GM21717 (cell line): ENCODE measurements at regions not wholly inside any gene's neighbourhood (a gene's known extent, or its start where the extent isn't known, plus 50 kb on each side); places are given as distances from the start of the nearest gene placed in this dataset.
A peak's percentile ranks its signal among the peaks of the same experiment; 100 is the strongest.
"Not testable (repeated sequence)": the region's sequence is repeated elsewhere in the genome, so short reads cannot be mapped to it uniquely, and the experiment has no call there.

Experiments used
- ATAC-seq: cut with Tn5 transposase; IDR thresholded peaks from one replicate; pipeline ENCODE4 v1.9.1; 2021; ENCODE audit warnings: mild to moderate bottlenecking, moderate library complexity; ENCODE audit not compliant: unreplicated experiment

DNA sequence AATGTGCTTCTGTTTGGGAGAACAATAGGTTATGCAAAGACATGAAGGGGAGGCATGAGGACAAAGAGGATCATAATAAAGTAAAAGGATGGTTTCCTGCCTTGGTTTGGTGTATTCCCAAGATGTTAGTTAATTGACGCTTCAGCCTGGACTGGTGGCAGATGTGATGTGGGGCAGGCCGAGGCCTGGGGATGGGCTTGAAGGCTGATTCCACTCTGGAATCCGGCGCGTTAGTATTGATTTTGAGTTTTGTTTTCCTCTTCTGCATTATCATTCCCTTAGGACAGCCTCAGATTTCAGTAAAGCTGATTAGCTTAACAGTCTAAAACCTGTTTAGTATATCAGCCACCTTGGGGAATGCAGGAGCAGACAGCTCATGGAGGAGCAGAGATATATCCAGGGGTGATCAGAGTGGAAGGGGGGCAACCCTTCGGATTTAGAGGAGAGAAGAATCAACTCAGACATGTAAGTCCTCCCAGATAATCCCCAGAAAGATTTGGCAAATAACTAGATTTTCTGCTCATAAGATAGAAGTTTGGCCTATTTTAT, 159.8 kb upstream of the MTPN start:
- no peak for ATAC-seq

DNA sequence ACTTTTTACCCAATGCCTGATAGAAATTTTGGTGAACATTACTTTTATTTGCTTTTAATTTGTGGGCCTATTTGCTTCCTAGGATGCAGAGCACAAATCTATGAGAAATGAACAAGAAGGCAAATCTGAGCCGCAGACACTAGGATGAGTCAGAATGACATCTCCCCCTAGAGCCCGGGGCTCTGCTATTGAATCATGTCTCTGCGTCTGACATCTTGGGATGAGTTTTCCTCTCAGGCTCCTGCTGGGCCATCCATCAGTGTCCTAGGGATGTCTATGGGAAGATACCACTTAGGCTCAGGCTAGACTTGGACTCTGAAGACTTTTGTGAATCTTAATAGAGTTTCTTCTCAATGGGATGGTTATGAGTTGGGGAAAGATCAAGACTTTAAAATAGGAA, 157.3 kb upstream of the MTPN start:
- ATAC-seq: no peak

DNA sequence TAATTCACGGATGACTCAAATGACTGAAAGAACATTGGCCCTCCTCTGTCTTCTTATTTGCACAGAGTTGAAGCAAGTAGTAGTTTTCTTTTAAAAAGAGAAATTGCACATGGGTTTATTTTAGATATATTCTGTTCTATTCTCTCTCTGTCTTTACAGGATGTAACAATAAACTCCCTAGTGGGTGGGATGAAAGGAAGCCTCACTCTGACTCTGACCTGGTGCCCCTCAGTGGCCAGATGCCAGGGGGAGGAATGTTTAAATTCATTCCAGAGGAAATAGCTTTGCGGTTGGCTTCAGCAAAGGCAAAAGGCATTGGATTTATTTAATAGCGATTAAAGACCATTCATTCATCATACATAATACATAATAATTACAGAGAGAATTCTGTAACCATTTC, 156.4 kb upstream of the MTPN start:
- no peak for ATAC-seq

DNA sequence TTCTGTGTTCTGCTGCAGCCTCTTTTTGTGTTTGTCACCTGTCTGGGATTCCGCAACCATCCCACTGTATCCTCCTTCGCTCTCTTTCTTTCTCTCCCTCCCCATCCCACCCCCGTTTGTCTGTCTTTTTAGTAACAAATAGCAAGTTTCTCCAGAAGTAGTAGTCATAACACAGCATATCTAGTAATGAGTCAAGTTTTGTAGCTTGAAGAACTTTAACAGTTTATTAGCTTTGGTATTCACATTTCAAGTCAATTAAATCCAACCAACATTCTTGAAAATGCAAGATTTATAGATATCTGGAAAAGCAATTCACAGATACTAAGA, 154.1 kb upstream of the MTPN start:
- ATAC-seq: no peak

DNA sequence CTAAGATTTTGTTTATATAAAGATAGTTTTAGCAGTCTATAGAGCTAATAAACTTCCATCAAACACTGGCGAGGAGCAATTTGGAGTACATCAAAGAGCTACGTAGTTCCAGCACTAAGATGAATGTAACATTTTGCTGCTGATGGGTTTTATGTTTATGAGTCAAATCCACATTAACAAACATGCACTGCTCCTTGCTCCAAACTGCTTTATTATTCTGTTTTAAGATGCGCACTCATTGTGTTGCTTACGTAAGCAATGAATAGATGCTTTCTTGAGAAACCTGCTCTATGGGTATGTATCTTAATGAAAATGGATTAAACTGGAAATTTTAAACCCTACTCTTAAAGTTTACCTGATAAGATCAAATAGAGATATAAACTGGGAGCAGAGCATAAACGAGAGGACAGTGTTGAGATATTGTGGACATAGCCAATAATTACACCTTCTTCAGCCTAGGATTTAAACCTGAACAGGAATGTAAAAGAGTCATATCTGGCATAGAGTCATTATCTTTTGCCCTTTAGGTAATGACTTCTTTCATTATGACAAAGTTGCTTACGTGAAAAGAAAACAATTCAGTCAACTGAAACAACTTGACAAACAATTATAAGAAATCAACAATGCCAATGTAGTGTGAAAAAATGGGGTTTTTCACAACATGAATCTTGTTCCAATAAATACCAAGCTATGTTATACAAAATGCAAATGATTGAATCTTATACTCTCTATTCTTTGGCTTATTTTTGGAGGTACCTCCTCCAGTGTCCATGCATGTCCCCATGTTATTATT, 153.5 kb upstream of the MTPN start:
- no peak for ATAC-seq

DNA sequence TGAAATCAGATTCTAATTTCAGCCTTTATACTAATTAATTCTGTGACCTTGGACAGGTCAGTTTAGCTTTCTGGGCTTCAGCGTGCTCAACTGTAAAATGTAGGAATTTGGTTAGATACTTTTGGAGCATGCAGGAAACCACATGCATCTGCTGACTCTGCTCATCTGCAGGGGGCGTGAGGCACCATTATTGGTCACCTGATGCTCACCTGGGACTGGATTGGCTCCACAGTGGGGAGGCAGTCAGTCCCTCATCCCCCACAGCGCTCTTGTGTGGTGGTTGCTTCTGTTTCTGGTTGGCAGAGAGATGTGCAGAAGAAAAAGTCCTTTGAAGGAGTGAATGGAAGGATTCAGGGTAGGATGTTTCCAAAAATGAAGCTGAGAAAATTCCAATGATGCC, 150.9 kb upstream of the MTPN start:
- ATAC-seq: no peak

DNA sequence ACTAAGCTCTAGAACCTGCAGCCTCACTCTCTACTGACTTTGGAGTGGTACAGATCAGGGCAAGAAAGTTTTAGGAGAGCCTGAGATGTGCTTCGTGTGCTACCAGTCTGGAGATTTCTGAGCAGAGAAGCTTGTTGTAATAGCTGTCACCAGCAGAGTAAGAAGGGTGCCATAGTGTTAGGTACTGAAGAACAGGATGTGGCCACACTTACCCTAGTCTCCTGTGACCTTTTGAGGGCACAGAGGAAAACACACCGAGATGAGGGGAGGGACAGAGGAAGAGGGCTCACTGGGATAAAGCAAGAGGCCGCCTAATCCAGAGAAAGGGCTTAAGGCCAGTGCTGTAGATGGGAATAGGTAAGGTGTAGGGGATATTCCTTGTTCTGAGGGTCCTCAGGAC, 146.2 kb upstream of the MTPN start:
- ATAC-seq: no peak

DNA sequence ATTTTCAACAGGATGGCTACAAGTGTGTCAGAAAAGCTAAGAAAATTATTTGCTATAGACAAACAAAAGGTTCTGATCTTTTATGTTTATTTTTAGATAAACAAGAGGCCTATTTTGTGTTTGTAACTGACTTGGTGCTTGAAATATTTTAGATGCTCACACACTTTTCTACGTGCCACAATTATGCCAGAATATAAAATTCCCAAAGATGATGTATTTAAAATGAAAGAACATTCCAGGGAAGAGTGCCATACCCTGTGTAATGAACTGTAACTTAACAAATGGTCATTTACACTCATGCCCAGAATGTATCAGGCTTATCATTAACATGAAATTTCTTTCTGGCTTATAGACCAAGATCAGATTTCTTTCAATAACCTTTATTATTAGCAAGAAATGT, 144.9 kb upstream of the MTPN start:
- ATAC-seq: no peak

DNA sequence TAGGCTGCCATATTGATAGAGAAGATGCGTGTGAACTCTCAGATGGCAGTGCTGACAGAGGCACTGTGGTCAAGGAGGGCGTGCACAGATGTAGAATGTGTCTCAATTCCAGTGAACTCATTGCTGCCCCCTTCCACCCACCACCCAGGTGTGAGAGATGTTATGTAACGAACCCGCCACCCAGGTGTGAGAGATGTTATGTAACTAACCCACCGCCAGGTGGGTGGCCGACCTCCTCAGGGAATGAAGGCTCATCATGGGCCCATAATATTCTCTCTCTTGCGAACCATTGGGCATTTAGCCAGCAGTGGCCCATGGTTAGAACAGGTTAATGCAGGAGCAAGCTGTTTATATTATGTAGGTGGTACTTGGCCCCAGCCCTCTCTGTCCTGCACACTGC, 140.4 kb upstream of the MTPN start:
- ATAC-seq: no peak

DNA sequence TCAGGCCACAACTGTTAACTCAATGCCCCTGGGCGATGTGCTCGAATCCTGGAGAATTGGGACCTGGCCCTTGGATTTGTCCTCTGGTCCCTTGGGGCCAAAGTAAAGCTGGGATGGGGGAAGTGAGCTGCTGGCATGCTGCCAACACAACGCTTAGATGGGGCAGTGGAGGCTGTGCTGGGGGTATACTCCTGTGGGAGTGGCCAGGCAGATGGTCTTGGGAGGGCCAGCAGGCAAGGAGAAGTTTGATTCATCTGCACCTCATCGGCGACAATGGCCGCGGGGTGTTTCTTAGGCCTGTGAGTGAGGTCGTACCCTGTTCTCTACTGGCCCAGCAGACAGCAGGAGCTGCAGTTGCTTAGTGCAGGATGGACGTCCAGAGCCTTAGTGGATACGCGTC, 139.0 kb upstream of the MTPN start:
- ATAC-seq: no peak

DNA sequence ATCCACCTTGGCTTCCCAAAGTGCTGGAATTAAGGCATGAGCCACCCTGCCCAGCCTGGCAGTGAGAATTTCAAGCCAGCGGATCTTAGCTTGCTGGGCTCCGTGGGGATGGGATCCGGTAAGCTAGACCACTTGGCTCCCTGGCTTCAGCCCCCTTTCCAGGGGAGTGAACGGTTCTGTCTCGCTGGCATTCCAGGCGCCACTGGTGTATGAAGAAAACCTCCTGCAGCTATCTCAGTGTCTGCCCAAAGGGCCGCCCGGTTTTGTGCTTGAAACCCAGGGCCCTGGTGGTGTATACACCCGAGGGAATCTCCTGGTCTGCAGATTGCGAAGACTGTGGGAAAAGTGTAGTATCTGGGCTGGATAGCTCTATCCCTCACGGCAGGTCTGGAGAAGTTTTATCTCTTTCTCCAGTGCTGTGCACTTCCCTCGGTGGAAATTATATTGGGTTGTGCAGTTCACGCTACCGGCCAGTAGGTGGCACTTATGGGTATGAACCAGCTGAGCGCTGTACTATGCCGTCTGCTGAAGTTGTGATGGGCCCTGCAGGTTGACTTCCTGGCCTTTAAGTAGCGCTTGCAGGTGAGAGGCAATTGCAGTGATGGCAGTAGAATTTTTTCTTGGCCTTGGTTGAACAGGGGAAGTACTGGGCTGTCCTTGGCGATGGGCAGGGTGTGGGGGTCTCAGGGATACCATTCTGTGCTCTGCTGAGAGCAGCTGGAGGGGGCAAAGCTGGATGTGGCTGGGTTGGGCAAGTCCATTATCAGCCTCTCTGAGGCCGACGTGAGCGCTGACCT, 138.0 kb upstream of the MTPN start:
- ATAC-seq: peak; percentile 100

DNA sequence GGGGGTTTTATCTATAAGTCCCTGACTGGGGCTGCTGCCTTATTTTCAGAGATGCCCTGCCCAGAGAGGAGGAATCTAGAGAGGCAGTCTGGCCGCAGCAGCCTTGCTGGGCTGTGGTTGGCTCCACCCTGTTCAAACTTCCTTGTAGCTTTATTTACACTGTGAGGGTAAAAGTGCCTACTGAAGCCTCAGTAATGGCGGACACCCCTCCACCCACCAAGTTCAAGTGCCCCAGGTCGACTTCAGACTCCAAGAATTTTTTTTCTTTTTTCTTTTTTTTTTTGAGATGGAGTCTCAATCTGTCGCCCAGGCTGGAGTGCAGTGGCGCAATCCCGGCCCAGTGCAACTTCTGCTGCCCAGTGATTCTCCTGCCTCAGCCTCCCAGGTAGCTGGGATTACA, 137.3 kb upstream of the MTPN start:
- ATAC-seq: not testable (repeated sequence)

DNA sequence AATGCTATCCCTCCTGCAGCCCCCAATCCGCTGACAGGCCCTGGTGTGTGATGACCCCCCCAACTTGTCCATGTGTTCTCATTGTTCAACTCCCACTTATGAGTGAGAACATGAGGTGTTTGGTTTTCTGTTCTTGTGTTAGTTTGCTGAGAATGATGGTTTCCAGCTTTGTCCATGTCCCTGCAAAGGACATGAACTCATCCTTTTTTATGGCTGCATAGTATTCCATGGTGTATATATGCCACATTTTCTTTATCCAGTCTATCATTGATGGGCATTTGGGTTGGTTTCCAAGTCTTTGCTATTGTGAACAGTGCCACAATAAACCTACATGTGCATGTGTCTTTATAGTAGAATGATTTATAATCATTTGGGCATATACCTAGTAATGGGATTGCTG, 131.9 kb upstream of the MTPN start:
- ATAC-seq: not testable (repeated sequence)

DNA sequence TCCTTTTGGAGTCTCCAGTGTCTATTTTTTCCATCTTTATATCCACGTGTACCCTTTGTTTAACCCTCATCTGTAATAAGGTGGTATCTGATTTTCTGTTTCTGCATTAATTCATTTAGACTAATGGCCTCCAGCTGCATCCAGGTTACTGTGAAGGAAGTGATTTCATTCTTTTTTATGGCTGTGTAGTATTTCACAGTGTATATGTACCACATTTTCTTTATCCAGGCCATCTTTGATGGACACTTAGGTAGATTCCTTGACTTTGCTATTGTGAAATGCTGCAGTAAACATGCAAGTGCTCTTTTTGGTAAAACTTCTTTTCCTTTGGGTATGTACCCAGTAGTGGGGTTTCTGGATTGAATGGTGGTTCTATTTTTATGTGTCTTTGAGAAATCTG, 128.0 kb upstream of the MTPN start:
- ATAC-seq: no peak

DNA sequence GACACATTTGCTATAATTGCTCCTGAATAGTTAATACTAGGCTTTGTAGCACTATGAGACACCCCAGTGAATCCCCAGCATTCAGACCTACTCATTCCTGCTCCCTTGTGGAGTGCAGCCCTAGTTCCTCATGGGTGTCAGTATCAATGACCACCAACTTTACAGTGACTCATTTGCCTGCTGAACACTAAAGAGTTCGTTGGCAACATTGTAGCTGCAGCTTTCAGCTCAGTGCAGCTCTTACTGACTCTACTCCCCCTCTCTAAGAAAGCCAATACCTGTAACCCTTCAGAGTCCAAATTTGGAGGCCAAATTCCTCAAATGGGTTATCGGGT, 127.1 kb upstream of the MTPN start:
- ATAC-seq: no peak

DNA sequence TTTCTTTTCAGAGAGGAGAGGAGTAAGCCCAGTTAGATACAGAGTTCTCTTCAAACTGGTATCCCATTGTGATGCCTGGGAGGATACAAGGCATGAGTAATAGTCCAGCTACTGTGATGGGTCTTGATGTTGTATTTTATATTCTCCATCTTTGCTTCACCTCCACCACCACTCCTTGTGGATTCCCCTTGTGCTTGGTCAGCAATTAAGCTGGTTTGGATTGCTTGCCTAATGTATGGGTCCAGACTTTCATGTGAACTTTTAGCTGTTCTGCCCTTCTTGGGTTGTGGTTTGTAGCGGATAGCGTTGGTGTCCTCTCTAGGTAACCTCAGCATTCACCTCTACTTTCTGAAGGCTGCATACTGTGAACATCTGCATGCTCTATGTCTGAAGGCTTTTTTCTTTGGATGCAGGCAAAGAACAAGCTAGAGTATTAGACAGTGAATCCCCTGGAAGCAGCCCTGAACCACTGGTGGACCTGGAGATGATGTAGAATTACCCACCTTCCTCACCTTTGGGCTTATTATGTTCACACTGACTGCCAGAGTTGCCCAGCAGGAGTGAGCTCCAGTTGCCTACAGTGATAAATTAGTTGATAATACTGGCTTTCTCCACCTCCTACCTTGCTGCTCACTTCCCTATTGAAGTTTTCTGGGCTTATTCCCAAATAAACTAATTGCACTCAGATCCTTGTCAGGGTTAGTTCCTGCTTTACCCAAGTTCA, 126.5 kb upstream of the MTPN start:
- no peak for ATAC-seq

DNA sequence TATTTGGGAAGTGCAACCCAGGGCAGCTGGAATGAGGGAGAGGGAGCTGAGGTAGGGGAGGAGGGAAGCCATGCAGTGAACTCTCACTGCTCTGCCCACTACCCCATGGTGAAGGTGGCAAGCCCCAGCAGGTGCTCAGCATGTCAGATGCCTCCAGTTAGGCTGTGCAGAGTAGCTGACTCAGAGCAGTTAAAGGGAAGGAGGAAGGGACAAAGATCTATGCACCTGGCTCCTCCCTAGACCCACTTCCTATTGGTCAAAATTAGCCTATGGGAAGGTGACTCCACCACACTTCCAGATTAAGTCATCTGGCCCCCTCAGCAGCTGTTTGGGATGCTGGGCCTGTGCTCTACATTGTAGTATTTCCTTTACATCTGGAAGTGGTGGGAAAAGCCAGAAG, 125.7 kb upstream of the MTPN start:
- ATAC-seq: no peak

DNA sequence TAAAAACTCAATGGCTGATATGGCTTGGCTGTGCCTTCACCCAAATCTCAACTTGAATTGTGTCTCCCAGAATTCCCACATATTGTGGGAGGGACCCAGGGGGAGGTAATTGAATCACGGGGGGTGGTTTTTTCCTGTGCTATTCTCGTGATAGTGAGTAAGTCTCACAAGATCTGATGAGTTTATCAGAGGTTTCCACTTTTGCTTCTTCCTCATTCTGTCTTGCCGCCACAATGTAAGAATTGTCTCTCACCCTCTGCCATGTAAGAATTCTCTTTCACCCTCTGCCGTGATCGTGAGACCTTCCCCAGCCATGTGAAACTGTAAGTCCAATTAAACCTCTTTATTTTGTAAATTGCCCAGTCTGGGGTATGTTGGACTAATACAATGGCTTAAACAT, 115.6 kb upstream of the MTPN start:
- not testable (repeated sequence) for ATAC-seq

DNA sequence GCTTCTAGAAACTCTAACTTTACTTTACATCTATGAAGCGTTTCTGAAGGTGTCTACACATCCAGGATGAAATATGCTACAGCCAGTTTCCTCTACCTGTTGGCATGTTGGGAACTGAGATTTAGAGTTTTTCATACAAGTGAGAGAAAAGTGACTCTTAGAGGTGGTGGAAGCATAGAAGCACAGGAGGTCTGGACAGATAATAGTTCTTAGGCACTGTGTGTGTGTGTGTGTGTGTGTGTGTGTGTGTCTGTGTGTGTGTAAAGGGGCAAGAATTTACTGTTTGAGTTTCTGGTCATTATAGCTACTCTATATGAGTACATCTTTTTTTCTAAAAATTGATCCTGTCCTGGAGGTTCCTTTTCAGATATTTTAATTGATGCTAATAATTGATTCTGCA, 110.7 kb upstream of the MTPN start:
- ATAC-seq: no peak

DNA sequence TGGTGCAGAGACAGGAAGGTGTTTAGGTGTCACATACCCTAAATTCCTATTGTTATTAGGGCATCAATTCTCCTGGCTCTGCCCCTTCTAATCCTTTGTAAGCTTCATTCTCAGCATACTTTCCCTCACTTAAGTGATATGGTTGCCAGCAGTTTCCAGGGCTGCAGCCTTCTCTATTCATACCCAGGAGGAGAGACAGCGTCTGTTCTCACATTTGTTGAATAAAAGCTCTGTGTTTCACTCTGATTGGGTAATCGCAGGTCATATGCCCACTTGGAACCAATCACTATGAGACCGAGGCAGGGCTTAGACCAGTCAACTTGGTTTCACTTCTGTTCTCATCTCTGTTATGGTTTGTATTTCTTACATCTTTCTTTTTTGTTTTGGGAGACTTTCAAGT, 109.6 kb upstream of the MTPN start:
- peak; percentile 98 for ATAC-seq

DNA sequence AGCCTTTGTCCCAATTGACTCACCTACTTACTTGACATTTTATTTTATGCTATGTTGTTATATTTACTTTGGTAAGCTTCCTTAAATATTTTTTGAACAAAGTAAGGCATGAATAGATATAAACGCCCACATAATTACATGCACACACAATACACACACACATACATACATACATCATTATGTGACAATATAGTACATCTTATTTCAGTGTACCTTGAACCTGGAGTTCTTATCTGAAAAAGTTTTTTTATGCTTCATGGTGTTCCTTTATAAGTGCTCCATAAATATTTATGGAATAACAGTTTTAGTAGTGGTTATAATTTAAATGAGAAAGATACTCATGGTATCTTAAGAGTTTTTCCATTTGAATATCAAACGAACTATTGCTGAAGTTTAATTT, 102.8 kb upstream of the MTPN start:
- ATAC-seq: no peak

DNA sequence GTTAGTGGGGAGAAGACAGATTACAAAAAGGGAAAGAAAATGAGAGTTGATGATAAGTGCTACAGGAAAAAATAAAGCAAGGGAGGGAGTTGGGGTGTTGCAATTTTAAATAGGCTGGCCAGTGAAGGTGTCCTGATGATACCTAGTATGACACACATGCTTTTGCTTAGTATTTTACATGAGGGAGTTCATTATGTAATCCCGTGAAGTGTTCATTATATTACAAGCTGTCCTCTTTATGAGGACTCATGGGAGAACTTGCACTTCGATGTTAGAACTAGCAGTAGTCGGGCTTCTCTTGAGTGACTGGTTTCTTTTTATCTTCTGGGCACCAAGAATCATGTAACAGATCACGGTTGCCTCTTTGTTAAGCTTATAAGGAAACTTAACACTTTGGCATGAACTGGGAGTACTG, 102.3 kb upstream of the MTPN start:
- no peak for ATAC-seq
